AG09319 (cell line): ENCODE measurements at regions not wholly inside any gene's neighbourhood (a gene's known extent, or its start where the extent isn't known, plus 50 kb on each side); places are given as distances from the start of the nearest gene placed in this dataset.

ENCODE experiments used
- DNase-seq: peaks from one replicate; pipeline ENCODE4 v3.0.0-alpha.2; 2010; ENCODE audit warnings: low read depth; ENCODE audit errors: extremely low read depth
- CTCF ChIP-seq: IDR thresholded peaks from 2 replicates; pipeline ENCODE4 v1.5.1; 2011; ENCODE audit warnings: low read depth, mild to moderate bottlenecking, inconsistent platforms, low read length, moderate library complexity

DNA sequence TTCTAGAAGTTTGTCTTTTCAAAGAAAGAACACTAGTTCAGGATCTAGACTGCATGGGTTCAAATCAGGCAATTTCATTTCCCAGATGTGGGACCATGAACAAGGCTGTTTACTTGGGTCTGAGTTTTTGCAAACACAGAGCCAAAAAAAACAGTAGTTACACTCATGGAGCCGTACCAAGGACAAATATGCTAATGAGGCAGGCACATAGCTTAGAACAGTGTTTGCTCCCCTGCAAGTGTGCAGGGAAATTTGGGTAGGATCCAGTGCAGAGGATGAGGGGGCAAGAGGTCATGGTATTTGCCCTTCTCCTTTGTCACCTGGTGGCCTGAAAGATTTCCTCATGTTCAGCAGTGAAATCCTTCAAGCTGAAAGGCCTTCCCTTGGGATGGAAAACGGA lies 860.4 kb downstream of the VRK1 start:
- DNase-seq = no peak
- TF ChIP-seq CTCF = no peak

DNA sequence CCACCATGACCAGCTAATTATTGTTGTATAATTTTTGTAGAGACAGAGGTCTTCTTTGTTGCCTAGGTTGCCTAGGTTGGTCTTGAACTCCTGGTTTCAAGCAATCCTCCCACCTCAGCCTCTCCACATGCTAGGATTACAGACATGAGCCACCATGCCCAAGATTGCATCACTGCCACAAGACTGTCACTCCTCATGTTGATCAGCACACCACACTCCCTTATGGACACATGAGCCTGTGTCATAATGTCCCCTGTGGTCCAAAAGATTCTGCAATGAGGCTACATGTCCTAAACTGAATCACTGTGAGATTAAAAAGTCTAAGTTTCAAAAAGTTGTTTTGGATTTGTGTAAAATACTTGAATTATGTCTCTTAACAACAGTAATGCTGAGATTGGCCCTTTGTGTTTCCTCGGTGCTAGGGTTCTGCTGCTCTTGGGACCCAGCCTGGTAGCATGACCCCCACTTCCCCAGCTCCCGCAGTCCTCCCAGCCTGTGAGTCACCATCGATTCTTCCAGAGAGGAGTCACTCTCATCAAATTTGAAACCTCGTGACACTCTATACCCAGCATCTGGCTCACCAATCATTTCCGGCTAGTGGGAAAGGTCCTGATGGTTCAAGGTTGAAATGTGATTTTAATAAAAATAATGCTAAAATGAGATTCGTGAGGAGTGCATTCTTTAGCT lies 890.9 kb downstream of the VRK1 start:
- no peak for TF ChIP-seq CTCF
- DNase-seq = no peak

GRCh38 chr14:97688631-97689336 lies 891.6 kb downstream of the VRK1 start:
- DNase-seq = no peak
- TF ChIP-seq CTCF = no peak

DNA sequence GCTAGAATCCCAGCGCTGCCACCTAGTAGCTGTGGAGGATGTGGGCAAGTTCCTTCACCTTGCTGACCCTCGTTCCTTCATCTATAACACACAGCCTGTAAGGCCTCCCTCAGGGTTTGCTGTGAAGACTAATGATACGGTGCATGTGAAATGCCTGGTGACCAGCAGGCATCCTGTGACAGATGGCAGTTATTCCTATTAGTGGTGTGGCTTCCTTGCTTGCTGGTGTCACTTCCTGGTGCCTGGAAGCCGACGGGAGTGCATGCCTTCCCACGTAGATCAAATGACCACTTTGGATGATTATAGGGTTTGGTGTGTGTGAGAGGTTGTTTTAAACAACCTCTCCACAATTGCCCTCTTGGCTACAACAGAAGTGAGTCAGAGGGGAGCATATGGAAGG lies 894.9 kb downstream of the VRK1 start:
- DNase-seq = no peak
- TF ChIP-seq CTCF = no peak

GRCh38 chr14:97695456-97695981 lies 898.3 kb downstream of the VRK1 start:
- TF ChIP-seq CTCF = no peak
- DNase-seq = no peak

DNA sequence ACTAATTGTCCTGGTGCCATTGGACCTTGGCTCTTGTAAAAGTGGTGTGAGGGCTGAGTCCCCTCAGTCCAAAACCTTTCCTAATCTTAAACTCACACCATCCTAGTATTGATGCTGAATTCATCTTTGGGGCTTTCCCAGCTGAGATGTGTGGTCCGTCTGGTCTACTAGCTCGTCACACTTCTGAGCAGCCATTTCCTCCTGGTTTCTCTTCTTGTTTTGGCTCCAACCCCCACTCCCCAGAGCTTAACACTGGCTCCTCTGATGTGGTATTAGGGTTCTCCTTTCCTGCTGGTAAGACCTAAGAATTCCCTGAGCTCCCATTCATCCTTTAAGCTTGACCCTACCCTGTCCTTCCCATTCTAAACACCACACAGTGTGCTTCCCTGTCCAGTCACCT lies 900.6 kb downstream of the VRK1 start:
- no peak for DNase-seq

More for the DNA sequence above, 900.6 kb downstream of the VRK1 start:
- no peak for TF ChIP-seq CTCF
